CD14-positive monocyte (primary cell): ENCODE measurements at regions not wholly inside any gene's neighbourhood (a gene's known extent, or its start where the extent isn't known, plus 50 kb on each side); places are given as distances from the start of the nearest gene placed in this dataset.

Source experiments
- DNase-seq, 3 donors: peaks; one replicate each; pipeline ENCODE4 v3.0.0-alpha.2; 2011 to 2022
- H2AFZ ChIP-seq: 2 replicates; pipeline ENCODE4 v1.6.0; 2012; ENCODE audit warnings: mild to moderate bottlenecking, low read depth, low read length, inconsistent platforms; ENCODE audit not compliant: insufficient read depth, poor library complexity, severe bottlenecking
- H3K27ac ChIP-seq, 2 donors: 1 replicate in 1 of 2; 2 replicates in 1 of 2; pipeline ENCODE4 v1.5.1; 2012 to 2013; ENCODE audit warnings: low read length in 2 of 2, control low read depth in 1 of 2, inconsistent platforms in 1 of 2, low read depth in 1 of 2, mild to moderate bottlenecking in 1 of 2
- H3K27me3 ChIP-seq, 2 donors: one replicate each; pipeline versions ENCODE4 v1.6.0 to v1.6.1; 2011 to 2013; ENCODE audit warnings: low read length in 2 of 2; ENCODE audit not compliant: control insufficient read depth in 2 of 2, insufficient read depth in 2 of 2
- H3K36me3 ChIP-seq, 2 donors: replicated peaks in 1 of 2; 1 replicate in 1 of 2; 2 replicates in 1 of 2; pipeline versions ENCODE4 v1.5.1 to v1.6.1; 2012 to 2013; ENCODE audit warnings: low read length in 2 of 2, control low read depth in 1 of 2, inconsistent platforms in 1 of 2, mild to moderate bottlenecking in 1 of 2; ENCODE audit not compliant: insufficient read depth in 2 of 2, control insufficient read depth in 1 of 2
- H3K4me1 ChIP-seq, 2 donors: 1 replicate in 1 of 2; 2 replicates in 1 of 2; pipeline versions ENCODE4 v1.5.1 to v1.6.1; 2012 to 2013; ENCODE audit warnings: low read length in 2 of 2, control low read depth in 1 of 2, inconsistent platforms in 1 of 2, mild to moderate bottlenecking in 1 of 2, moderate library complexity in 1 of 2; ENCODE audit not compliant: insufficient read depth in 2 of 2, control insufficient read depth in 1 of 2
- H3K4me2 ChIP-seq: replicated peaks from 2 replicates; pipeline ENCODE3; 2012; ENCODE audit warnings: low read length, moderate library complexity, mild to moderate bottlenecking; ENCODE audit not compliant: poor library complexity, severe bottlenecking; ENCODE audit errors: extremely low read depth
- H3K4me3 ChIP-seq, 3 experiments: fragments of 200-600 bp in 1 of 3; sonication (generic) in 1 of 3; replicated peaks in 1 of 3; 1 replicate in 2 of 3; 2 replicates in 1 of 3; pipeline ENCODE4 v1.5.1; 2011 to 2013; ENCODE audit warnings: low read length in 3 of 3, mild to moderate bottlenecking in 3 of 3, control low read depth in 2 of 3, low read depth in 2 of 3, inconsistent platforms in 1 of 3, moderate library complexity in 1 of 3
- H3K79me2 ChIP-seq: 2 replicates; pipeline ENCODE4 v1.6.0; 2012; ENCODE audit warnings: mild to moderate bottlenecking, control low read depth, inconsistent platforms, low read length, moderate library complexity; ENCODE audit not compliant: insufficient read depth
- H3K9ac ChIP-seq: 2 replicates; pipeline ENCODE4 v1.6.0; 2017; ENCODE audit warnings: low read length, mild to moderate bottlenecking; ENCODE audit not compliant: insufficient read depth, poor library complexity, severe bottlenecking
- H3K9me3 ChIP-seq, 2 donors: replicated peaks in 1 of 2; 1 replicate in 1 of 2; 2 replicates in 1 of 2; pipeline versions ENCODE4 v1.5.1 to v1.6.1; 2012 to 2013; ENCODE audit warnings: low read length in 2 of 2, control low read depth in 1 of 2; ENCODE audit not compliant: control insufficient read depth in 1 of 2, insufficient read depth in 1 of 2
- H4K20me1 ChIP-seq: 2 replicates; pipeline ENCODE4 v1.6.0; 2012; ENCODE audit warnings: mild to moderate bottlenecking, low read length, control low read depth, moderate library complexity; ENCODE audit not compliant: insufficient read depth
- H3K27ac Mint-ChIP-seq, 7 donors: one replicate each; pipeline ENCODE4 v1.8.0; 2020; ENCODE audit warnings: mild to moderate bottlenecking in 7 of 7, mixed read lengths in 7 of 7, moderate library complexity in 6 of 7, inconsistent platforms in 2 of 7
- H3K27me3 Mint-ChIP-seq, 3 donors: one replicate each; pipeline ENCODE4 v1.8.0; 2021 to 2022; ENCODE audit warnings: low read depth in 3 of 3, mild to moderate bottlenecking in 3 of 3, mixed read lengths in 3 of 3, moderate library complexity in 3 of 3, inconsistent platforms in 1 of 3
- H3K36me3 Mint-ChIP-seq, 2 donors: one replicate each; pipeline ENCODE4 v1.8.0; 2020; ENCODE audit warnings: mixed read lengths in 2 of 2, inconsistent platforms in 1 of 2, mild to moderate bottlenecking in 1 of 2
- H3K4me1 Mint-ChIP-seq: one replicate; pipeline ENCODE4 v1.8.0; 2020; ENCODE audit warnings: mild to moderate bottlenecking, mixed read lengths
- H3K4me3 Mint-ChIP-seq, 2 donors: one replicate each; pipeline ENCODE4 v1.8.0; 2020; ENCODE audit warnings: mild to moderate bottlenecking in 2 of 2, mixed read lengths in 2 of 2, moderate library complexity in 1 of 2
- H3K9me3 Mint-ChIP-seq, 7 donors: one replicate each; pipeline ENCODE4 v1.8.0; 2020 to 2022; ENCODE audit warnings: mixed read lengths in 7 of 7, mild to moderate bottlenecking in 6 of 7, moderate library complexity in 6 of 7, inconsistent platforms in 2 of 7
- WGBS: methylation state at CpG from one replicate; pipeline ENCODE4 v1.1.5; 2013; ENCODE audit warnings: missing lambda C conversion rate; ENCODE audit not compliant: insufficient coverage; 5-methylcytosine and 5-hydroxymethylcytosine counted together
- intact Hi-C, 2 donors: fragments of 100-400 bp; cut with micrococcal nuclease; formaldehyde crosslinking; loops; one replicate each; pipeline versions ENCODE4 v1.15.0 to v1.15.1; 2023
- TF ChIP-seq, protein P1 (sequence below): fragments of 200-600 bp; IDR thresholded peaks from one replicate; pipeline ENCODE4 v1.8.0; 2022; ENCODE audit warnings: antibody characterized with exemption, mild to moderate bottlenecking

DNA sequence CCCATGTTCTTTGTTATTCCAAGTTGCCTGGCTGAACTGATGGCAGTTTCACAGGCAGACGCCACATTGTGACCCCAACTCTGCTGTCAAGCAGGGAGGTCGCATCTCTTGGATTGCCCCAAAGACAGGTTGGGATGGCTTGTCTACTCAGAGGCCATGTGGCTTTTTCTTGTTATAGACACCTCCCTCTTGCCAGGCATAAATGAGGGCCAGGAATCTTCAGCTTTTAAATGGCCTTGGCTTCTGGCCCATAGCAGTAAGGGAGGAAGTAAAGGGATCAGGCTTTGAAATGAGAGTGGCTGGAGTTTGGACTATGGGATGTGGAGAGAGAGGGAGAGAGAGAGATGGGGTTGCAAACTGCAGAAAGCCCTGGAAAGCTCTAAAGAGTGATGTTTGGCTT is 215.0 kb downstream of the TBX5 start:
- no peaks in the 10 kb centered on the region for H3K36me3 ChIP-seq
- no peaks in the 10 kb centered on the region for H3K4me1 ChIP-seq
- H3K4me1 Mint-ChIP-seq: peaks cover 2% of the 10 kb centered on the region
- H3K4me3 Mint-ChIP-seq: no peak overlapping the region
- H3K27me3 Mint-ChIP-seq: peaks cover 5 to 6% (median 6%) of the 10 kb centered on the region in 3 donors
- H3K9me3 ChIP-seq: no peaks in the 10 kb centered on the region
- H2AFZ ChIP-seq: no peak overlapping the region
- H3K27ac Mint-ChIP-seq: no peak overlapping the region
- intact Hi-C loops: no loop called here
- H3K27ac ChIP-seq: no peak overlapping the region
- peaks cover 0 to 3% (median 0%) of the 10 kb centered on the region in 7 donors for H3K9me3 Mint-ChIP-seq
- no peak overlapping the region for H3K4me2 ChIP-seq
- H4K20me1 ChIP-seq: no peaks in the 10 kb centered on the region
- WGBS: 89% methylated on average over 2 of the region's 2 CpGs
- H3K27me3 ChIP-seq: peaks cover 2 to 4% of the 10 kb centered on the region in 2 donors
- no peak overlapping the region for H3K9ac ChIP-seq
- no peak overlapping the region for H3K4me3 ChIP-seq
- TF ChIP-seq, protein P1, sequence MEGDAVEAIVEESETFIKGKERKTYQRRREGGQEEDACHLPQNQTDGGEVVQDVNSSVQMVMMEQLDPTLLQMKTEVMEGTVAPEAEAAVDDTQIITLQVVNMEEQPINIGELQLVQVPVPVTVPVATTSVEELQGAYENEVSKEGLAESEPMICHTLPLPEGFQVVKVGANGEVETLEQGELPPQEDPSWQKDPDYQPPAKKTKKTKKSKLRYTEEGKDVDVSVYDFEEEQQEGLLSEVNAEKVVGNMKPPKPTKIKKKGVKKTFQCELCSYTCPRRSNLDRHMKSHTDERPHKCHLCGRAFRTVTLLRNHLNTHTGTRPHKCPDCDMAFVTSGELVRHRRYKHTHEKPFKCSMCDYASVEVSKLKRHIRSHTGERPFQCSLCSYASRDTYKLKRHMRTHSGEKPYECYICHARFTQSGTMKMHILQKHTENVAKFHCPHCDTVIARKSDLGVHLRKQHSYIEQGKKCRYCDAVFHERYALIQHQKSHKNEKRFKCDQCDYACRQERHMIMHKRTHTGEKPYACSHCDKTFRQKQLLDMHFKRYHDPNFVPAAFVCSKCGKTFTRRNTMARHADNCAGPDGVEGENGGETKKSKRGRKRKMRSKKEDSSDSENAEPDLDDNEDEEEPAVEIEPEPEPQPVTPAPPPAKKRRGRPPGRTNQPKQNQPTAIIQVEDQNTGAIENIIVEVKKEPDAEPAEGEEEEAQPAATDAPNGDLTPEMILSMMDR: no peak
- DNase-seq: no peak
- no peaks in the 10 kb centered on the region for H3K79me2 ChIP-seq
- H3K36me3 Mint-ChIP-seq: no peaks in the 10 kb centered on the region

DNA sequence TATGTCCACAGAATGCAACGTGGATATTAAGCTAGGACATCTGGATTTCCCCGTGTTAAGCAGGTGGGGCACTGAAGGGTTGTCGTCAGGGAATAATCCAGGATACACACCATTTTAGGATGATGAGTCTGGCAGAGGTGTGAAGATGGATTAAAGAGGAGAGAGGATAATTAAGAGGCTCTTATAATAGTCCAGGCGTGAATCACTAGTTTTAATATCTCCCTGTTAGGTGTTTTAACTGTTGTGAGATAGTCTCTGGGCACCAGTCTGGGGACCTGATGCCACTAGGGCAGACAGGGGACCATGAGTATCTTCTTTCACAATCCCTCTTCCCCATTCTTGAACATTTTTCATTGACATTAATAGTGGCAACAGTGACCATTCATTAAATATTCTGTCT is 216.7 kb downstream of the TBX5 start:
- no peak overlapping the region for H3K4me3 Mint-ChIP-seq
- Histone ChIP-seq H4K20me1 (no peaks in the 10 kb centered on the region), H3K4me3 (no peak overlapping the region), H3K4me2 (no peak overlapping the region), H2AFZ (no peak overlapping the region), H3K9me3 (no peaks in the 10 kb centered on the region), H3K4me1 (no peaks in the 10 kb centered on the region), H3K36me3 (no peaks in the 10 kb centered on the region), H3K79me2 (no peaks in the 10 kb centered on the region), H3K27ac (no peak overlapping the region), H3K27me3 (peaks cover 2 to 4% of the 10 kb centered on the region in 2 donors), H3K9ac (no peak overlapping the region)
- no peak for DNase-seq
- no peaks in the 10 kb centered on the region for H3K36me3 Mint-ChIP-seq
- TF ChIP-seq, protein P1: no peak
- peaks cover 0 to 3% (median 0%) of the 10 kb centered on the region in 7 donors for H3K9me3 Mint-ChIP-seq
- peaks cover 2% of the 10 kb centered on the region for H3K4me1 Mint-ChIP-seq
- H3K27ac Mint-ChIP-seq: no peak overlapping the region
- peaks cover 4 to 9% (median 5%) of the 10 kb centered on the region in 3 donors for H3K27me3 Mint-ChIP-seq
- intact Hi-C loops: no loop called here
- WGBS: 83% methylated on average over 3 of the region's 4 CpGs
